ENCODE measurements at regions not wholly inside any gene's neighbourhood (a gene's known extent, or its start where the extent isn't known, plus 50 kb on each side); places are given as distances from the start of the nearest gene placed in this dataset.

- peak; percentile 16 for DNase-seq
Measured at GRCh38 chr9:106707291-106707690, 155.7 kb upstream of the ZNF462 start.

GRCh38 chr9:106707738-106708474, 155.1 kb upstream of the ZNF462 start:
- peak; percentile 32 for DNase-seq

- DNase-seq = peak; percentile 51
Measured at GRCh38 chr9:106708475-106709146, 154.4 kb upstream of the ZNF462 start.

GRCh38 chr9:106712279-106712678, 150.7 kb upstream of the ZNF462 start:
- no peak for DNase-seq

- no peak for DNase-seq
Measured at GRCh38 chr9:106713206-106713605, 149.8 kb upstream of the ZNF462 start.

GRCh38 chr9:106716820-106717219, 146.1 kb upstream of the ZNF462 start:
- no peak for DNase-seq

GRCh38 chr9:106717686-106718085, 145.3 kb upstream of the ZNF462 start:
- no peak for DNase-seq

- no peak for DNase-seq
Measured at GRCh38 chr9:106718936-106719335, 144.0 kb upstream of the ZNF462 start.

- DNase-seq = no peak
Measured at GRCh38 chr9:106722051-106722753, 140.8 kb upstream of the ZNF462 start.

- no peak for DNase-seq
Measured at GRCh38 chr9:106723926-106724325, 139.0 kb upstream of the ZNF462 start.

GRCh38 chr9:106724566-106724965, 138.4 kb upstream of the ZNF462 start:
- DNase-seq = no peak

- DNase-seq = no peak
Measured at GRCh38 chr9:106726070-106726815, 136.7 kb upstream of the ZNF462 start.

- DNase-seq = no peak
Measured at GRCh38 chr9:106727969-106728368, 135.0 kb upstream of the ZNF462 start.

GRCh38 chr9:106728860-106729259, 134.1 kb upstream of the ZNF462 start:
- no peak for DNase-seq

GRCh38 chr9:106731910-106732309, 131.1 kb upstream of the ZNF462 start:
- no peak for DNase-seq

- DNase-seq = no peak
Measured at GRCh38 chr9:106733828-106734380, 129.1 kb upstream of the ZNF462 start.

- no peak for DNase-seq
Measured at GRCh38 chr9:106737516-106737915, 125.5 kb upstream of the ZNF462 start.

GRCh38 chr9:106738109-106738508, 124.9 kb upstream of the ZNF462 start:
- DNase-seq = no peak

- no peak for DNase-seq
Measured at GRCh38 chr9:106745457-106745856, 117.5 kb upstream of the ZNF462 start.

- DNase-seq = no peak
Measured at GRCh38 chr9:106745876-106746275, 117.1 kb upstream of the ZNF462 start.

- DNase-seq = no peak
Measured at GRCh38 chr9:106751681-106752080, 111.3 kb upstream of the ZNF462 start.

GRCh38 chr9:106752581-106752980, 110.4 kb upstream of the ZNF462 start:
- DNase-seq = no peak

Data from muscle of arm (tissue), 1 donor.